ENCODE measurements at regions not wholly inside any gene's neighbourhood (a gene's known extent, or its start where the extent isn't known, plus 50 kb on each side); places are given as distances from the start of the nearest gene placed in this dataset.

DNA sequence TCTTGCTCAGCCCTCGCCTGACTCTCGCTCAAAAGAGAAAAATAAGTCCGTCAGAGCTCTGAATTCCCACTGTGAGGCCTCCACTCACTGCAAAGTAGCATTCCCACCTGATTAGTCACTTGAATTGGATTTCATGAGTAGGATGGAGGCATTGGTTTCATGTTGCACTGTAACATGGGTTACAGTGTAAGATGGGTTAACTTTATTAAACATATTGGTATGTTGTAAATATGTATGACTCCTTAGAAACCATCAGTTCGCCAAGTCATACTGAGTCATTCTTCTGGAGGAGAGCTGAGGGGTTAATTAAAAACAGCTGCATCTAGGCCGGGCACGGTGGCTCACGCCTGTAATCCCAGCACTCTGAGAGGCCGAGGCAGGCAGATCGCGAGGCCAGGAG is 93.8 kb upstream of the BNC2 start:
- TF ChIP-seq POLR2A (IDR thresholded peaks at IDR 0.05; ENCODE audit: extremely low read depth, insufficient read length) (no peak), MYC (IDR thresholded peaks at IDR 0.05; ENCODE audit: low read depth, low read length) (no peak)
- TF ChIP-seq, protein P1, sequence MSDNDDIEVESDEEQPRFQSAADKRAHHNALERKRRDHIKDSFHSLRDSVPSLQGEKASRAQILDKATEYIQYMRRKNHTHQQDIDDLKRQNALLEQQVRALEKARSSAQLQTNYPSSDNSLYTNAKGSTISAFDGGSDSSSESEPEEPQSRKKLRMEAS (IDR thresholded peaks at IDR 0.05; ENCODE audit: low read depth, low read length), result no peak
- DNase-seq (ENCODE audit: low read depth), result no peak
- H3K4me3 ChIP-seq (ENCODE audit: low read depth, low read length), result no peak overlapping the region

DNA sequence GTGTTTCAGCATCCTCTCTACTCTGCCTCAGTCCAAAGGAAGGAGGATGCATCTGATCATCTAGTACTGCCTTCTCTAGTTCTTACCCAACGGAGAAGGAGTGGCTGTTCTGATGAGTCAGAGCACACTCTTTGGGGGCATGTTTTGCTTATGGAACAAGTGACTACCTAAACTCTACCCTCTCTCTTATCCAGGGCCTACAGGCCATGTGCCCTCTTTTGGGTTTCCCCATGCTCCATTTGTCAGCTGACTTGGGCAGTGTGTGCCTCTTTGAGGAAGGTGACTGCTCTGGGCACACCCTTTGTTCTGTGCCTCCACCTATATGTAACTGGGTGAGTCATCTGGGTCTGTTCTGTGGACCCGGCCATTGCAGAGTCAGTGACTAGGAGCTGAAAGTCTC is 89.6 kb upstream of the BNC2 start:
- TF ChIP-seq POLR2A (IDR thresholded peaks at IDR 0.05; ENCODE audit: extremely low read depth, insufficient read length) (no peak), MYC (IDR thresholded peaks at IDR 0.05; ENCODE audit: low read depth, low read length) (no peak)
- TF ChIP-seq, protein P2, sequence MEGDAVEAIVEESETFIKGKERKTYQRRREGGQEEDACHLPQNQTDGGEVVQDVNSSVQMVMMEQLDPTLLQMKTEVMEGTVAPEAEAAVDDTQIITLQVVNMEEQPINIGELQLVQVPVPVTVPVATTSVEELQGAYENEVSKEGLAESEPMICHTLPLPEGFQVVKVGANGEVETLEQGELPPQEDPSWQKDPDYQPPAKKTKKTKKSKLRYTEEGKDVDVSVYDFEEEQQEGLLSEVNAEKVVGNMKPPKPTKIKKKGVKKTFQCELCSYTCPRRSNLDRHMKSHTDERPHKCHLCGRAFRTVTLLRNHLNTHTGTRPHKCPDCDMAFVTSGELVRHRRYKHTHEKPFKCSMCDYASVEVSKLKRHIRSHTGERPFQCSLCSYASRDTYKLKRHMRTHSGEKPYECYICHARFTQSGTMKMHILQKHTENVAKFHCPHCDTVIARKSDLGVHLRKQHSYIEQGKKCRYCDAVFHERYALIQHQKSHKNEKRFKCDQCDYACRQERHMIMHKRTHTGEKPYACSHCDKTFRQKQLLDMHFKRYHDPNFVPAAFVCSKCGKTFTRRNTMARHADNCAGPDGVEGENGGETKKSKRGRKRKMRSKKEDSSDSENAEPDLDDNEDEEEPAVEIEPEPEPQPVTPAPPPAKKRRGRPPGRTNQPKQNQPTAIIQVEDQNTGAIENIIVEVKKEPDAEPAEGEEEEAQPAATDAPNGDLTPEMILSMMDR (IDR thresholded peaks at IDR 0.05; ENCODE audit: low read depth, low read length), result no peak
- TF ChIP-seq, protein P1 (IDR thresholded peaks at IDR 0.05; ENCODE audit: low read depth, low read length), result no peak
- no peak overlapping the region for H3K4me3 ChIP-seq (ENCODE audit: low read depth, low read length)
- peak; percentile 28 for DNase-seq (ENCODE audit: low read depth)

DNA sequence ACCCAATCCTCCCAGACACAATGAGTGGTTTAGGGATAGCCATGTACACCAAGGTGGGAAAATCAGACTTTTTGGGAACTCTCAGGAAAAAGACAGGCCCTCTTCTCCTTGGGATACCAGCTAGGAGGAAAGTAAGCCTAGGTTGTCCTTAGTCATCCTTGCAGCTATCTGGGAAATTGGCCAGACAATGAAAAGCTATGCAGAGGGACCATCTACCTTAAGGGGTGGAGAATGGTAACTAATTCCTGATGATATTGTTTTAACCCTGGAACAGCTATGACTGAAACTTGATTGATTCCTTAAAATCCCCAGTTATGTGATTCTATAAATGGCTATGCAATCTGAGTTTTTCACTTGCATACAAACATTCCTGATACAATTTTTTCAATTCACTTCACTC is 88.9 kb upstream of the BNC2 start:
- H3K4me3 ChIP-seq (ENCODE audit: low read depth, low read length), result no peak overlapping the region
- TF ChIP-seq POLR2A (IDR thresholded peaks at IDR 0.05; ENCODE audit: extremely low read depth, insufficient read length) (no peak), MYC (IDR thresholded peaks at IDR 0.05; ENCODE audit: low read depth, low read length) (no peak)
- TF ChIP-seq, protein P1 (IDR thresholded peaks at IDR 0.05; ENCODE audit: low read depth, low read length), result no peak
- TF ChIP-seq, protein P2 (IDR thresholded peaks at IDR 0.05; ENCODE audit: low read depth, low read length), result no peak
- DNase-seq (ENCODE audit: low read depth), result no peak

DNA sequence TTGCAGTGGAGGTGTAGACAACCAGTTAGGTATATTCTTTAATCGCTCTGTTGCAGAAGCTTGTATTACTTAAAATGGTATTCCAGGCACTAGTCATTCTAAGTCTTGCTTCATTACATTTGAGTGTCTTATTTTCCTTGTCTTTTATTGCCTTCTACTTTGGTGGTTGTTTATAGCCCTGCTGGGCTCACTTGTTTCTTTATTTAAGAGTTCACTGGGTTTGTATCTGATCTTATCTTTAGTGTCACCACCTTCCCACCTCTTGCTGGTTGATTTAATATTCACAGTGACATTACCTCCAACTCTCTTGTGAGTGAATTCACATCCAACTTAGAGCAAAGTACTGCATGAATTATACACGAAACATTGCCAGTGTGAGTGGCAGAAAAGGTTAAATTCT is 83.6 kb upstream of the BNC2 start:
- no peak overlapping the region for H3K4me3 ChIP-seq (ENCODE audit: low read depth, low read length)
- no peak for DNase-seq (ENCODE audit: low read depth)
- TF ChIP-seq POLR2A (IDR thresholded peaks at IDR 0.05; ENCODE audit: extremely low read depth, insufficient read length) (no peak), MYC (IDR thresholded peaks at IDR 0.05; ENCODE audit: low read depth, low read length) (no peak)
- TF ChIP-seq, protein P1 (IDR thresholded peaks at IDR 0.05; ENCODE audit: low read depth, low read length), result no peak
- TF ChIP-seq, protein P2 (IDR thresholded peaks at IDR 0.05; ENCODE audit: low read depth, low read length), result no peak

DNA sequence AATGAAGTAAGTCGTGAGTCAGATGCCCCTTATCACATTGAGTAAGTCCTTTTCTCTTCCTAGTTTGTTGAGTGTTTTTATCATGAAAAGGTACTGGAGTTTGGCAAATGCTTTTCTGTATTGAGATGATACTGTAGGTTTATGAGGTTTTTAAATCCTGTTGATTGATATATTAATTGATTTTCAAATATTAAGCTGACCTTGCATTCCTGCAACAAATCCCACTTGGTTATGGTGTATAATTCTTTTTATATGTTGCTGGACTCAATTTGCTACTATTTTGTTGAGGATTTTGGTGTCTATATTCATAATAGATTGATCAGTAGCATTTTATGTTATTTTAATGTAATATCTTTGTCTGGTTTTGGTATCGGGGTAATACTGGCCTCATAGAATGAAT is 81.0 kb upstream of the BNC2 start:
- DNase-seq (ENCODE audit: low read depth), result no peak
- no peak overlapping the region for H3K4me3 ChIP-seq (ENCODE audit: low read depth, low read length)
- TF ChIP-seq POLR2A (IDR thresholded peaks at IDR 0.05; ENCODE audit: extremely low read depth, insufficient read length), result no peak
- TF ChIP-seq, protein P1 (IDR thresholded peaks at IDR 0.05; ENCODE audit: low read depth, low read length), result no peak
- TF ChIP-seq, protein P2 (IDR thresholded peaks at IDR 0.05; ENCODE audit: low read depth, low read length), result no peak
- no peak for TF ChIP-seq MYC (IDR thresholded peaks at IDR 0.05; ENCODE audit: low read depth, low read length)

DNA sequence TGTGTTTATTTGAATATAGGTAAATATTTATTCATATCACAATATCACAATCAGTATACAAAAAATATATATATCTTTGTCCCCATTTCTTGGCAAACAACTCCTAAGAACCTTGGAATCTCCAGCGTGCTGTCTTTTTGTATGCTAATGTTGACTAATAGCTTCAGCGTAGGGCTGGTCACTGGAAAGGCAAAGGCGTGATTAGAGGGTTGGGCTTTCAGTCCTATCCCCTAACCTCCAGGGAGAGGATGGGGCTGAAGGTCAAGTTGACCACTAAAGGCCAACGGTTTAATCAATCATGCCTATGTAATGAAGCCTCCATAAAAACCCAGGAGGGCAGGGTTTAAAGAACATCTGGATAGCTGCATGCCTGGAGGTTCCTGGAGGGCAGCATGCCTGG is 79.6 kb upstream of the BNC2 start:
- H3K4me3 ChIP-seq (ENCODE audit: low read depth, low read length), result no peak overlapping the region
- TF ChIP-seq, protein P2 (IDR thresholded peaks at IDR 0.05; ENCODE audit: low read depth, low read length), result peak; percentile 3
- TF ChIP-seq, protein P1 (IDR thresholded peaks at IDR 0.05; ENCODE audit: low read depth, low read length), result no peak
- DNase-seq (ENCODE audit: low read depth), result no peak
